Thymus (tissue), 11 donors: ENCODE measurements at regions not wholly inside any gene's neighbourhood (a gene's known extent, or its start where the extent isn't known, plus 50 kb on each side); places are given as distances from the start of the nearest gene placed in this dataset.

Experiments used
- DNase-seq, 9 donors: peaks; one replicate each; pipeline ENCODE4 v3.0.0-alpha.2; 2013; ENCODE audit warnings: low spot score in 9 of 9, low read depth in 6 of 9, missing footprints in 1 of 9
- H3K27ac ChIP-seq, 2 donors: one replicate each; pipeline ENCODE4 v1.5.1; 2013; ENCODE audit warnings: control low read depth in 1 of 2, low read depth in 1 of 2, low read length in 1 of 2, mild to moderate bottlenecking in 1 of 2, moderate library complexity in 1 of 2
- H3K27me3 ChIP-seq, 2 donors: one replicate each; pipeline ENCODE4 v1.5.1; 2013; ENCODE audit warnings: low read length in 1 of 2; ENCODE audit not compliant: control insufficient read depth in 2 of 2, insufficient read depth in 1 of 2
- H3K36me3 ChIP-seq, 2 donors: one replicate each; pipeline ENCODE4 v1.5.1; 2013; ENCODE audit warnings: low read length in 1 of 2, mild to moderate bottlenecking in 1 of 2, moderate library complexity in 1 of 2; ENCODE audit not compliant: control insufficient read depth in 2 of 2, insufficient read depth in 2 of 2
- H3K4me1 ChIP-seq, 2 donors: one replicate each; pipeline ENCODE4 v1.5.1; 2013; ENCODE audit warnings: low read length in 2 of 2; ENCODE audit not compliant: control insufficient read depth in 2 of 2, insufficient read depth in 2 of 2
- H3K4me3 ChIP-seq, 2 donors: one replicate each; pipeline ENCODE4 v1.5.1; 2013; ENCODE audit warnings: low read length in 2 of 2, control low read depth in 1 of 2, mild to moderate bottlenecking in 1 of 2
- H3K9me3 ChIP-seq, 2 donors: one replicate each; pipeline ENCODE4 v1.5.1; 2013; ENCODE audit warnings: low read length in 1 of 2, mild to moderate bottlenecking in 1 of 2; ENCODE audit not compliant: control insufficient read depth in 2 of 2, insufficient read depth in 1 of 2
- WGBS: extraction: QIAGEN DNeasy Blood & Tissue Kit; methylation state at CpG from one replicate; pipeline ENCODE4 v1.1.7; 2013; 5-methylcytosine and 5-hydroxymethylcytosine counted together
- donor health status: healthy.

DNA sequence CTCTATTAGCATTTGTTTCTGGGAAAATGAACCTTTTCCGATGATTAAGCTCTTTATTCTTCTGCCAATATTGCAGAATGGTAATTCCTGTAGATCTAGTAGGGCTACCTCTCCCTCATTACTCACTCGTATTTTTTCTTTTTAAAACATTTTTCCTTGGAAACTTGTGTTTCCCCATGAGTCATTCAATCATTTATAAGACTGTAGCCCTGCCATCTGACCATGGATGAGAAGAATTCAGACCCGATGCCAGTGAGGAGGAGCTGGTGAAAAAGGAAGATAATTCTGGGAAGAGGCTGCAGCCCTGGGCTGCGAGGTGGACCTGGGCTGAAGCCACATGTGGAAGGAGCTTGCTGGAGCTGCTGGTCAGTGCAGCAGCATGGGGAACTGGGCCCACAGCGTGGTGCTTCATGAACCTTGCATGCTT lies 242.8 kb downstream of the KLF6 start:
- H3K27ac ChIP-seq: no peak overlapping the region
- no peaks in the 10 kb centered on the region for H3K9me3 ChIP-seq
- H3K4me3 ChIP-seq: no peak overlapping the region
- H3K4me1 ChIP-seq: no peaks in the 10 kb centered on the region
- H3K27me3 ChIP-seq: no peaks in the 10 kb centered on the region
- WGBS: 93% methylated on average over 5 of the region's 5 CpGs
- DNase-seq: no peak
- H3K36me3 ChIP-seq: no peaks in the 10 kb centered on the region

DNA sequence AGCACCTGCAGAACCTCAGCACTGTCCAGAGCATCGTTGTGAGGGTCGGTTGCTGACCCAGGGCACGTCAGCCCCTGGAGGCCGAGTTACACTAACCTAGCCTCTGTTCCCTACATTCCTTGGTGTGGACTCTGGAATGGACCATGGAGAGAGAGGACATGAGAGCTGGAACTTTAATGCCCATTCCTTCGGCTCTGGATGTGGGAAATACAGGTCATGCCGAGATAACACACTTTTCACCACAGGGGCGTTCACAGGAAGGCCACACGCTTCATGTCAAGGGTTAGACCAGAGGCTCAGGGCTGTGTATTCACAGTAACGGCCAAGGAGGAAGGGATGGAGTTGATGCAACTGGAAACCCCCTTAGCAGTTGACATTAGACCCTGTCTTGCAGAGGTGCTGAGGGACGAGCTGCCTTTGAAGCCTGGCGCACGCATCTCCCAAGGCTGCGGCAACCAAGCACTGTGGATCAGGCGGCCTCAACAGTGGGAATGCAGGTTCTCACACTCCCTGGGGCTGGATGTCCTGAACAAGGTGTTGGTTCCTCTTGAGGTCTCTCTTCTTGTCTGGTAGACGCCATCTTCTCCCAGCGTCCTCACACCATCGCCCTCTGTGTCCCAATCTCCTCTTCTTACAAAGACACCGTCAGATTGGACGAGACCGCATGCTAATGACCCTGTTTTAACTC lies 245.2 kb downstream of the KLF6 start:
- H3K4me3 ChIP-seq: no peak overlapping the region
- WGBS: 95% methylated on average over 20 of the region's 20 CpGs
- H3K9me3 ChIP-seq: no peaks in the 10 kb centered on the region
- H3K4me1 ChIP-seq: no peaks in the 10 kb centered on the region
- no peaks in the 10 kb centered on the region for H3K36me3 ChIP-seq
- no peak for DNase-seq
- no peak overlapping the region for H3K27ac ChIP-seq
- H3K27me3 ChIP-seq: no peaks in the 10 kb centered on the region

DNA sequence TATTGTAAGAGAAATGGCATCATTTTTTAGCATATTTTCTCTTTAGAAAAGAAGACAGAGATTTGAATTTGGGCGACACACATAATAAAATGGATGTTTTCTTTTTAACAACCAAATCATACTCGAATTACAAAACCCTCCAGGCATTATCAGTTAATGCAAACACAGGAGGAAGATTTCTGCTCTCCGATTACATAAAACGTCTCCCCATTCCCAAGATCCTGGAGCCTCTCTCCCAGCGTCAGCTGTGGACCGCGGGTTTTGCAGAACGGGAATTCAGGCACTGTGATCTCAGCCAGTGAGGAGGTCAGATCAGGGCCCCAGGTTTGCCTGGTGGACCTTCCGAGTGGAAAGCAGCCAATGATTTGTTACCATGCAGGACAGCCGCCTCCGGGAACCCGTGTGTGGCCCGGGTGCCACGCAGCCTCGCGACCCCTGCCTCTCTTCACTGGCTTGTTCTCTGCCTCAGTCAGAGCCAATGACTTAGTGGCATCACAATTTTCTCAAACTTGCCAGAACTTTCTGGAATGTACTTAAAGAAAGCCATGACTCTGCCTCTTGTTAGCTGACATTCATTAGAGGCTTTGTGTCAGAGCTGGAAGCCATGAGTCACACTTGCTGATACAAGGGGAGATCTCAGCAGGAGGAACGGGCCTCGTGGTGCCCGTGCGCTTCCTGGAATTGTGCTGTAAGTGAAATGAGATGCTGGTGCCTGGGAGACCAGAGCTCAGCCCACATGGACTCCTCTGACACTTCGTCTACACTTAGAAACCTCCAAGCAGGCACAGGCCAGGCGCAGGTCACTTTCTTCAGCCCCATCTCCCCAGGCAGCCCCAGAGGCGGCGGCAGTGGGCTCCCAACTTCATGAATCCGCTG lies 246.1 kb downstream of the KLF6 start:
- H3K4me1 ChIP-seq: no peaks in the 10 kb centered on the region
- no peak overlapping the region for H3K4me3 ChIP-seq
- no peaks in the 10 kb centered on the region for H3K27me3 ChIP-seq
- H3K9me3 ChIP-seq: no peaks in the 10 kb centered on the region
- H3K36me3 ChIP-seq: no peaks in the 10 kb centered on the region
- no peak for DNase-seq
- 93% methylated on average over 25 of the region's 25 CpGs for WGBS
- H3K27ac ChIP-seq: no peak overlapping the region

DNA sequence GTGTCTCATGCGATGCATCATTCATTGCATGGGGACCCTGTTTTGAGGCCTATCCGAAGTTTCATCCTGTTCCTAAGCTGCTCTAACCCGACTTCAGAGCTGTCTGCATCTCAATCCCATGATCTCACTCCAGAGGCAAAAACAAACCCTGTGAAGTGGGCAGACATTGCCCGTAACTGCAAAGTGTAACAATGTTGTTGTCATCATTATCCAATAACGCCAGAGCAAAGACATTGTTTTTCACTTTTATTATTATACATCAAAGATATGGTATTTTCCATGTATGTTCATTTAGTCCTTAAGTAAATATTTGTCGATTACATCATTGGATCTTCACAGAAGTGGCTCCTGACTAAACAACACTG lies 246.7 kb downstream of the KLF6 start:
- DNase-seq: no peak
- no peaks in the 10 kb centered on the region for H3K9me3 ChIP-seq
- 96% methylated on average over 6 of the region's 6 CpGs for WGBS

DNA sequence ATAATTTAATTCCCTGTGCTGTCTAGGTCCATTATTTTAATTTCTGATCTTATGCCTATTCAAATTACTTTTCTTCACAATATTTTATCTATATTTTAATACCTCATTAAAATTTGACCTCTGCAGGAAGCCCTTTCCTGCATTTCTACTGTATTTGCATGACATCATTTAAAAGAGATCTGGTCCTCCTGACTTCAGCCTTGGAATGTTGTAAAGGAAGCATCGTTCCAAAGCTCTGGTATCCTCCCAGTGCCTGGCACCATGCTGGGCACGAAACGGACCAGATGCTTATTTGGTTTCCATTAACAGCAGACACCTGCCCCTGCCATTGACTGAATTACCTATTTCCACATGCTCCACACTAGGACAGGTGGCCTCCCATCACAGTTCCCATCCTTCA lies 247.5 kb downstream of the KLF6 start:
- H3K4me1 ChIP-seq: no peaks in the 10 kb centered on the region
- no peak for DNase-seq
- no peaks in the 10 kb centered on the region for H3K36me3 ChIP-seq
- H3K9me3 ChIP-seq: no peaks in the 10 kb centered on the region
- no peak overlapping the region for H3K4me3 ChIP-seq
- H3K27ac ChIP-seq: no peak overlapping the region
- WGBS: 97% methylated on average over 3 of the region's 3 CpGs
- no peaks in the 10 kb centered on the region for H3K27me3 ChIP-seq

More for the DNA sequence above, 246.7 kb downstream of the KLF6 start:
- H3K4me3 ChIP-seq: no peak overlapping the region
- no peaks in the 10 kb centered on the region for H3K4me1 ChIP-seq
- no peaks in the 10 kb centered on the region for H3K36me3 ChIP-seq
- H3K27ac ChIP-seq: no peak overlapping the region
- no peaks in the 10 kb centered on the region for H3K27me3 ChIP-seq

DNA sequence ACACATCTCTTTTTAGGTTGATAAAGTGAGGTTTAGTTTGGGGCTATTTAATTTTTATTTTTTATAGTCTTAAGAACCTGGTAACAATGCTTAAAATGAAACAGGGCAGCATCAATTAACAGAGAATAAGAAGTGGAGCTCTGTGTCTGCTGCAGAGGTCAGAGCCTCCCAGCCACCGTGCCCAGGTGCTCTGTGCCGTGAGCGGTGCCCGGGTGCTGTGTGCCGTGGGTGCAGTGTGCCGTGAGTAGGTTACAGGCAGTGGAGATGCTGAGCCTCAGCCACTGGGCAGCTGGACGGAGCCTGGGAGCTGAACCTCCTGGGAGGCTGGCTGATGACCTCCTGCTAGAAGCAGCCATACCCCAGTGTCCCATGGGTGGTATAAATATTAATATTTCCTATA lies 250.0 kb downstream of the KLF6 start:
- no peaks in the 10 kb centered on the region for H3K36me3 ChIP-seq
- H3K27me3 ChIP-seq: no peaks in the 10 kb centered on the region
- WGBS: over 99% methylated on average over 7 of the region's 7 CpGs
- no peak for DNase-seq
- H3K4me3 ChIP-seq: no peak overlapping the region
- H3K9me3 ChIP-seq: no peaks in the 10 kb centered on the region
- H3K4me1 ChIP-seq: no peaks in the 10 kb centered on the region
- H3K27ac ChIP-seq: no peak overlapping the region

DNA sequence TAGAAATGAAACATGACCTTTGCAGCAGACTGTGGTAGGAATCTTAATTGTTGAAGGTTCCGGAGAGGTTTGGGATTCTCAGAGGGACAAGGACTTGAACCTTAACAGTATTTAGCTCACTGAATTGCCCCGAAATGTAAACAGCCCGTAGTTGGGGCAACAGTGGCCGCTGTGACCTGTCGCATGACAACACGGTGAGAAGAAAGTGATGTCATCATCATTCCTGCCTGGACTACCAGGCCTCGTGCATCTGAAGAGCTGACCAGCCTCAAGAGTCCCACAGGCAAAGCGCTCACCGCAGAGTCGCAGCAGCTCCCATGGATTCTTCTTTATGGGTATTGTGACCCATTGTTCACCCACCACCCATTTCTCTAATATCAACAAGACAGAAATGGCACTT lies 250.6 kb downstream of the KLF6 start:
- H3K36me3 ChIP-seq: no peaks in the 10 kb centered on the region
- 96% methylated on average over 10 of the region's 10 CpGs for WGBS

DNA sequence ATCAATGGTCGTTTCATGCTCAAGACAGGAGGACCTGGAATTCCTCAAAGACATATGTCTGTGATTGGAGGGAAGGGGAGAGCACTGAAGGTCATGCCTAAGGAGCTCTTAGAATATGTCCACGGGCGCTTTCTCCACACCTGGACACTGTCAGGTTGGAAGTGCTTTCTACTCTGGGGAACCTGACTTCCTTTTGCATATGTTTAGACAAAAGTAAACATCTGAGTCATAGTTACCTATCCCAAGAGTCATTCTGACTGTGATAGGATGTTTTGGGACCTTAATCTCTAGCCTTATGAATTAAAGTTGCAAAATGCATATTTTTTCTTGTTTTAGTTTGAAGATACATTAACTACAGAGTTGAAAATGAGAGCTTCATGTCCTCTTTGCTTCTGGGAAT lies 251.7 kb downstream of the KLF6 start:
- WGBS: 95% methylated on average over 3 of the region's 3 CpGs
- no peak for DNase-seq

More for the DNA sequence above, 250.6 kb downstream of the KLF6 start:
- no peaks in the 10 kb centered on the region for H3K4me1 ChIP-seq
- H3K9me3 ChIP-seq: no peaks in the 10 kb centered on the region
- H3K27ac ChIP-seq: no peak overlapping the region
- H3K27me3 ChIP-seq: no peaks in the 10 kb centered on the region
- no peak overlapping the region for H3K4me3 ChIP-seq
- no peak for DNase-seq

DNA sequence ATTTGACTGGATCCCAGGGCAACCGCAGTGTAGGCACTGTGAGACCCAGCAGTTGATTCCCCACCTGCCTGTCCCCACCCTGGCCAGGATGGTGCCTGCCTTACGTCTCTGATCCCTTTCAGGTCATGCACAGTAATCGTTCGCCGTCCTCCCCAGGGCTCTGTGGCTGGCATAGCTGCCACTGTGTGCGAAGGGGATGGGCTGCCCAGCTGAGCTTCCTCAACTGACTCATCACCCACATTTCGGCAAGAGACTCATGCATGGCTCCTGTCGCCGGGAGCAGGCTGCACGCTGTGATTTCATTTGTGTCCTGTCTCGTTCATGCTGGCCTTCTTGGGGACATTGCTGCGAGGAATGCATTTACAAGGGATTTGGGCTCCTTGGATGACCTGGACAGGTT lies 252.4 kb downstream of the KLF6 start:
- Histone ChIP-seq H3K27ac (no peak overlapping the region), H3K36me3 (no peaks in the 10 kb centered on the region), H3K4me1 (no peaks in the 10 kb centered on the region), H3K27me3 (no peaks in the 10 kb centered on the region), H3K9me3 (no peaks in the 10 kb centered on the region), H3K4me3 (no peak overlapping the region)
- no peak for DNase-seq
- 96% methylated on average over 12 of the region's 12 CpGs for WGBS

More for the DNA sequence above, 251.7 kb downstream of the KLF6 start:
- Histone ChIP-seq H3K4me3 (no peak overlapping the region), H3K36me3 (no peaks in the 10 kb centered on the region), H3K4me1 (no peaks in the 10 kb centered on the region), H3K27ac (no peak overlapping the region), H3K27me3 (no peaks in the 10 kb centered on the region), H3K9me3 (no peaks in the 10 kb centered on the region)
